GM21717 (cell line): ENCODE measurements at regions not wholly inside any gene's neighbourhood (a gene's known extent, or its start where the extent isn't known, plus 50 kb on each side); places are given as distances from the start of the nearest gene placed in this dataset.

Source experiments
- ATAC-seq: cut with Tn5 transposase; IDR thresholded peaks from one replicate; pipeline ENCODE4 v1.9.1; 2021; ENCODE audit warnings: mild to moderate bottlenecking, moderate library complexity; ENCODE audit not compliant: unreplicated experiment

DNA sequence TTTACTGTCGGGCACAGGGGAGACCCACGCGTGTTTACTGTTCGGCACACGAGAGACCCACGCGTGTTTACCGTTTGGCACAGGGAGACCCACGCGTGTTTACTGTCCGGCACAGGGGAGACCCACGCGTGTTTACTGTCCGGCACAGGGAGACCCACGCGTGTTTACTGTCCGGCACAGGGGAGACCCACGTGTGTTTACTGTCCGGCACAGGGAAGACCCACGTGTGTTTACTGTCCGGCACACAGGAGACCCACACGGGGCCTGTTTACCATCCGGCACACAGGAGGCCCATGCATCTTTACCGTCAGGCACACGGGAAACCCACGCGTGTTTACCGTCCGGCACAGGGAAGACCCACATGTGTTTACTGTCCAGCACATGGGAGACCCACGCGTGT, 525.1 kb downstream of the BRD1 start:
- ATAC-seq = no peak

DNA sequence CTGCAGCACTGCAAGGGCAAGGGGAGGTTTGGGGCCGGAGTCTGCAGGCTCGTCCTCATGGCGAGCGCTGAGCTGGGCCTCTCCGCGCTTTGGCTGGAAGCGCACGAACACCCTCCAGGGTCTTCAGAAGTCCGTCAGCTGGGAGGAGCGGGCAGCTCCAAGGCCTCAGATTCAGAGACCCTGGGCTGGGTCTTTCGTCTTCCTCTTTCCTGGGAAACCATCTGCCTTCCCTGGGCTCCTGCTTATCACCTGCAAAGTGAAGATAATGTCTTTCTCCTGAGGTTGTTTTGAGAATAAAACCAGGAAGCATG, 525.6 kb downstream of the BRD1 start:
- no peak for ATAC-seq

DNA sequence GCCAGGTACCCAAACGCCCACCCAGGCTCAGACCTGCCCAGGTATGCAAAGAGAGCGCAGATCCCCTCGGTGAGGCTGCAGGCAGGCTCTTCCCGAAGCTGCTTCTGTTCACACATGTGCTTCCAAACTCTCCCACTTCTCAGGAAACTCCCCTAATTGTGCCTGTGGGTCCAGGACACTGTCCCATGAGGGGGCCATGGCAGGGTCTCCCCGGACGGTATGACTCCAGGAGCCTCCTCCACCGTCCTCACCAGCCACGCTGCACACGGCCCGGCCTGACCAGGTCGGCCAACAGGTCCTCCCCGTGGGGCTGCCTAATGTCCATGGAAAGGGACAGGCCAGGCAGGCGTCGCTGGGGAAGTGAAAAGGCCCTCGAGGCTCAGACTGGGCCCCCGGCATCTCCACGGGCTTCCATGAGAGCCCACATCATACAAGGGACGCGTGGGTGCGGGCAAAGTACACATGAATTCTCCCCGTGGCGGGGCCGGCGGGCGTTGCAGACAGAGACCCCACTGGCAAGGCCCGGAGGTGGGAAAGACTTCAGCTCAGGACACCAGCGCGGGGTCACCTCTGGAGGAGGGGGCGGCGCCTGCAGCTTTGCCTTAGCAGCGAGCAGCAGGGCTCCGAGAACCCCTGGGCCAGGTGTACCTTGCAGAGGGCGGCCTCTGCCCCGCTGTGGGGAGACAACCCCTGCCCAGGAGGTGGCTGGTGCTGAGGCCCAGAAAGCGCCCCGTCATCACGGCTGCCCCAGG, 526.1 kb downstream of the BRD1 start:
- no peak for ATAC-seq

DNA sequence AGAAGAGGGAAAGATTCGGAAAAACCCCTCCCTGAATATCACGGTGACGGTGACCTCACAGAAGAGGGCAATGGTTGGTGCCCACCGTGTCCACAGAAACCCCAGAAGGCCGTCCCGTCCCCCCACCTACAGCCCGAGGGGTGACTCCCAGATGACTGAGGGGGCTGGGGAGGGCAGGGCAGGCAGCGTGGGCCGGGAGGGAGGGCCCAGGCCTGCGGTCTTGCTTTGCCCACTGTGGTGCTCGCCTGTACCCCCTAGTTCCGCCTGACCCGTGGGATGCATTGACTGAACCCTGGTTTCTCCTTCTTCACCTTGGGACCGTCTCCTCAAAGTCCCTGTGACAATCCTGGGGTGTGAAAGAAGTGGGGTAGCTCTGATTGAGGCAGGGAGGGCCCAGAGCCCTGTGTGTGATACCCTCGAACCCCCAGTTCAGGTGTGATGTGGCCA, 526.7 kb downstream of the BRD1 start:
- ATAC-seq = no peak

GRCh38 chr22:49300241-49300640, 527.4 kb downstream of the BRD1 start:
- ATAC-seq = no peak

DNA sequence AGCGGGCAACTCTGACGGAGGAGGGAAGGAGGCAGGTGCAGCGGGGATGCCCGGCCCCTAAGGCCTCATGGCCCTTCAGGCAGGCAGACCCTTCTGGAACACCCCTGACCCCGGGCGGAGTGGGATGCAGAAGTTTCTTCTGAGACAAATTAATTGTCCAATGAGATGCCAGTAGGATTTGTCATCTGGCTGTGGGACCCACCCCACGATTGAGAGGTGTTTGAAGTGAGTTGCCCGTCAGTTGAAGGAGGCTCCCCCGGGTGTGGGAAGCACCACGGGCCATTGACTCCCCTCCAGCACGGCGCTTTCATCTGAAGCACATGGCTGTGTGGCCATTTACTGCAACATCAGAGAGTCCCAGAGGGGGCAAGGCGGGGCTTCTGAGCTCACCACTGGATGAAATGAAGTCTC, 527.8 kb downstream of the BRD1 start:
- ATAC-seq = no peak

- no peak for ATAC-seq
Observed at GRCh38 chr22:49298834-49299750, 528.6 kb downstream of the BRD1 start.

- ATAC-seq = no peak
Observed at GRCh38 chr22:49297871-49298721, 529.6 kb downstream of the BRD1 start.

GRCh38 chr22:49297286-49297870, 530.3 kb downstream of the BRD1 start:
- ATAC-seq = no peak

GRCh38 chr22:49296561-49296960, 531.1 kb downstream of the BRD1 start:
- ATAC-seq = no peak

GRCh38 chr22:49295851-49296560, 531.7 kb downstream of the BRD1 start:
- no peak for ATAC-seq

- no peak for ATAC-seq
Observed at GRCh38 chr22:49295465-49295743, 532.3 kb downstream of the BRD1 start.

- no peak for ATAC-seq
Observed at GRCh38 chr22:49294656-49295464, 532.8 kb downstream of the BRD1 start.

DNA sequence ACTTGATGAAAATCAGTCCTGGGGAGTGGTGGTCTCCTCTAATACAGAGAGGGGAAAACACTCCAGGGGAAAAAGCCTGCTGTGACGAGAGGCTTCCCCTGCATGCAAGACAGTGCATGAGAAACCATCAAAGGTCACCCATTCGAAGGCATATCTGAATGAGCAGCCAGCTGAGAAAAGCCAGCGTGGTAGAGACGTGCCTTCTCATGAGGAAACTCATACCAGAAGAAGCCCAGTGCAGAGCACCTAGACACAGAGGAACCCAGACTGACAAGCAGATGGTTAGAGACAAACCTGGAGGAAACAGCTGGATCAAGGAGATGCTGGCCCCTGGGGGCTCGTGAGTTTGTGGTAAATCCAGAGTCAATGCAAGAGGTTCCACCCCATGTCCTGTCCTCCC, 534.8 kb downstream of the BRD1 start:
- no peak for ATAC-seq

- ATAC-seq = no peak
Observed at GRCh38 chr22:49291781-49292180, 535.9 kb downstream of the BRD1 start.

DNA sequence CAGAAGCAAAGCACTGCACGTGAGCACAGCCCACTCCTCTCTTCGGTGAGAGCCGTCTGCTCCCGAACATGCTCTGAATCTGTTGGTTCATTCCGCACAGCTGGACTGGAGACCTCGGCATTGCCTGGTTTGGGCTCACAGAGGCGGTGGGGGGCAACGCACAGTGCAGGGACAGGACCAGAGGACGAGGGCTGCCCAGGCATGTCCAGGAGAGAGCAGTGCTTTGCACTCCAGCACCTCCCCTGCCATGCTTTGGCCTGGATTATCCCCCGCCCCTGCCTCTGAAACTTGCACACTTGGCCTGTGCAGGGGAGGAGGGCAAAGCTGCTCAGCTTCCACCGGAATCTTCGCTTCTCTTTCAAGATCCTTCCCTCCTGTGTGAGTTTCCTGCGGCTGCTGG, 536.5 kb downstream of the BRD1 start:
- ATAC-seq = no peak

GRCh38 chr22:49290711-49291110, 537.0 kb downstream of the BRD1 start:
- no peak for ATAC-seq

DNA sequence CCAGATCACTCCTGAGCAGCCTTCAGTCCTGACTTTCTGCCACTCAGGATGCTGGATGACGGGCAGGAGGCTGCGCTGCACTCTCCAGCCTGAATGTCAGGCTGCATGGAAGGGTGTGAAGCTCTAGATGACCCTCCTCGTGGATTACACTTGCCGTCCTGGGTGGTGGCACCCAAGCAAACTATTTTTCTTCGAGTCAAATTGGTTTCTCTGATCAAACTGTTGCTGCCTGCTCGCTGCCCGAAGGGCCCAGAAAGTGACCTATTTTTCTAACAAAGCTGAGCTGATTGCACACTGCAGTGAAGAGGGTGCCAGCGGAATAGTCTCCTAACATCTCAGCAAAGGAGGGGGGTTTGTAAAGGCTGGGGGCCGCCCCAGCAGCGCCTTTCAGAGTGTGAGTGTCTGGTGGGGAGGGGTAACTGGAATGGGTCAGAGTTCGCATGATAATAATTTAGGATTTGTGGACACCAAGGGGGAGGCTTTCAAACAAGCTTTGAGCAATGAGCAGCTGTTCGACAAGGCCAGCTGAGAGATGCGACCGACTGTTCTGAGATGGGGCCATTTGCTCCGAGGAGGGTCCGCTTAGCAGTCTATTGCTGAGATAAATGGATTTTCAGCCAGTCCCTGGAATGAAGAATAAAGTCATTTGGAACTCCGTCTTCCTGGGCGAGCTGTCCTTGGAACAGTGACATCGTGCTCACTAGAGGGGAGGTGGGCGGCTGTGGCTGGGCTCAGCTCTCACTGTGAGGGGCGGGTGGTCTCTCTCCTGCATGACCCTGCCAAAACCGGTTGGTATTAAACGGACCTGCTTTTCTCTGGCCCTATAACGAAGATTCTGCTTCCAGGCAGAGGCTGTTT, 537.6 kb downstream of the BRD1 start:
- ATAC-seq = no peak
